Kasumi-1 (cell line): ENCODE measurements at regions not wholly inside any gene's neighbourhood (a gene's known extent, or its start where the extent isn't known, plus 50 kb on each side); places are given as distances from the start of the nearest gene placed in this dataset.

ENCODE experiments used
- DNase-seq, 2 experiments: peaks; one replicate each; lab custom pipeline; 2025; lab: John Stamatoyannopoulos, UW

DNA sequence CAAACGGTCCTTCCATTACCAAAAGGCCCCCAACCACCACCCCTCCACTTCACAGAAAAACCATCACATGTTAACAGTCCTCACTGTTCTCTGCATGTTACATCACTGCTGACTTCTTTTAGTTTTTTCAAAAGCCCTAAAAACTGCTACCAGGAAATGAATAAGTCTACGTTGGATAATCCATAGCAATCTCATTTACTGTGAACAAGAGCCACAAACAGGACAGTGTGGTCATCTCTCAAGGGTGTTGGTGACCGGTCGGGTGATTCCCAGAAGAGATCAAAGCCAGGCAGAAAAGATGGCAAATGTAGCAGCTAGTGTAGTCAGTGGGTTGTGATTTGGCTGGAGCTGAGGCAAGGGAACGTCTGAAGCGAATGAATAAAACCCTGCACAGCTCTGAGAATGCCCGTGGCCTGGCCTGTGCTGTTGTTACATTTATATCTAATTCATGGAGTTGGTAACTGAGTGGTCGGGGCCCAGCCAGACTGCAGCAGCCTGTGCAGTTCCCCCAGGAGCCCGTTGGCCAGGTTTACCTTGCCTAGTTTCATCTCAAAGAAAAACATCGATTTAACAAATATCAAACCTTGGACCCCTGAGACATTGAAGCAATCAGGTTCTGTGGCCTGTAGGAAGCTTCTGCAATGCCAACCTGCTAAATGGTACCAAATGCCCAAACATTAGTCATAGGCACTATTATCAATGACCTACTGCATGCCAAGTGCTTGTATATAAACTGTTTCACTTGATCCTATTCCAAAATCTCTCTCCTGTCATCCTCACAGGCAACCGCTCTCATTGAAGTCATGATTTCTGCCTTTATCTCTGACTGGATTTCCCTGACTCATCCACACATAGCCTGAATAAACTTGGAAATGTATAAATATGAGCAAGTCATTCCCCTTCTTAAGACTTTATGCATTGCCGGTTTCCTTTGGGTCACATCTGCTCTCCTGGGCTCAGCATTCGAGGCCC, 153.8 kb upstream of the SERP2 start:
- DNase-seq = no peak

DNA sequence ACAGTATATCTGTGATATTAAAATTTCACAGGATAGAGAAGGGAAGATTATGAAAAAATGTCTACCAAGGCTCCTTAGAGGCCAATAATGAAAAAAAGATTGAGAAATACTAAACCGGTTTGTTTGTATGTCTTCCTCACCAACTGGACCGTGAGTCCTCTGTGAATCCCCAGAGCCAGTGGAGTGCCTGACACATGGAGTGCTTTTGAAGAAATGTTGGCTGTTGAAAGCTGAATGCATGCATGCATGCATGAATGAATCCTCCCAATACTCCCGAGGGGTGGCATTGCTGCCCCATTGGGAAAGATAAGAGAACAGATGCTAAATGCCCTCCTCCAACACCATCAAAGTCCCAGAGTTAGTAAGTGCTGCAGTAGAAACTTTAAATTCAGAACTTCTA, 152.7 kb upstream of the SERP2 start:
- no peak for DNase-seq

- DNase-seq = no peak
These were observed 152.0 kb upstream of the SERP2 start for GRCh38 chr13:44221657-44222056.

- no peak for DNase-seq
These were observed 149.7 kb upstream of the SERP2 start for GRCh38 chr13:44223770-44224444.

DNA sequence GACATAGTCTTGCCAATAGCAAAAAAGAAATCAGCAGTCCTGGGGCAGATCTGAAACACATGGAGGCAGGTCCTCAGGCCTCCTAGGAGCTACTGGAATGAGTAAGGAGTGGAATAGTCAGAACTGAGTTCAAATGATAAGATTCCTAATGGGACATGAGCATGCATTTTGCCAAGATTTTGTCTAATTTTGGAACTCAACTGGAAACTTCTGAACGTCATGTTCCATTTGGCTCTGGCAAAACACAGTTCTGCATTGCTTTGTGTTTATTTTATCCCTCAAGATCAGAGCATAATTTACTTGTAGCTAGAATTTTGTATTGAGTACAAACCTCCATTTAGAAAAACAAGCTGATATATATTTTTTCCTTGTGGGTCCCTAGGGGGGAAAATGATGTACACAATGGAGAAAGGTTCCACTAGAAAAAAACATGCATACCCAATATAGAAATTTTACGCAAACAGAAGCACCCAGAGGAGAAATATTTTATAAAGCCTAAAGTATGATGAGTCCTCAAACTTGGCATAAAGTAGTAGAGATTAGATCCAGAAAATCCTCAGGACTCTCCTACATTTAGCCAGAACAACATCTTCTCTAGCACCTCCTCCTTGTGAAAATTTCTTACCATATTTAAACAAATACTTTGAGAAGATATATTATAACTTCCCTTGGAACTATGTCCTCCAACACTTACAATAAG, 149.0 kb upstream of the SERP2 start:
- no peak for DNase-seq

GRCh38 chr13:44229371-44230030, 144.1 kb upstream of the SERP2 start:
- DNase-seq = no peak

DNA sequence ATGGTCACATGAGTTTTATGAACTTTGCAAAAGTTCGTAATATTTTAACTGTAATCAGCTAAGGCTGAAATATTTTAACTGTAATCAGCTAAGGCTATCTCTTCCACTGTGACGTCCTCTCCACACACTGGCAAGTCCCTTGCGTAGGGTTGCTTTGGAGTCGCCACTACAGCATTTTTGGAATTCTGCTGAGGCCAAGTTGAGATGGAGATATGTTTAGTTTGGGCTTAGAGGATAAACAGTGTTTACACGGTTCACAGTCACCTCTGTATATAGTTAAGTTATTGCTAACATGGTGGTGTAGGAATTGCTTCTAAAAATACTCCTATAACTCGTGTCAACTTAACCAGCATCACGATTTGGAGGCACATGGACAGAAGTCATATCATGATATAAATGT, 143.6 kb upstream of the SERP2 start:
- DNase-seq = no peak

DNA sequence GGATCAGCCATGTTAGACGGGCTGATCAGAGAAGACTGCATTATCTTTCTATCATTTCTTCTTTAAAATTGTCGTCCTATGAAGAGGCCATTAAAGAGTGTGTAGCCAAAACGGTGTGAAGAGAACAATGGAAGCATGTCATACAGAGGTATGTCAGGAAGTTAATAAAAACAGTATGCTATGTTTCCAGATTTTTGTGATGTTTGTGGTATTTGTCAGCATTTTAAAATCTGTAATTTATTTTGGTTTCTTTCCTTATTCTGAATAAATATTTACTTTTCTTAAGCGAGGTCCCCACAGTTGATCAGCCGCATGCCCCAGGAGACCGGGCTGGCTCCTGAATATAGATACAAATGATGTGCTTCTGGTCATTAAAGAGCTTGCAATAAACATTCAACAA, 142.9 kb upstream of the SERP2 start:
- no peak for DNase-seq

- DNase-seq = no peak
These were observed 141.7 kb upstream of the SERP2 start for GRCh38 chr13:44231786-44232516.

- no peak for DNase-seq
These were observed 140.8 kb upstream of the SERP2 start for GRCh38 chr13:44232774-44233173.

DNA sequence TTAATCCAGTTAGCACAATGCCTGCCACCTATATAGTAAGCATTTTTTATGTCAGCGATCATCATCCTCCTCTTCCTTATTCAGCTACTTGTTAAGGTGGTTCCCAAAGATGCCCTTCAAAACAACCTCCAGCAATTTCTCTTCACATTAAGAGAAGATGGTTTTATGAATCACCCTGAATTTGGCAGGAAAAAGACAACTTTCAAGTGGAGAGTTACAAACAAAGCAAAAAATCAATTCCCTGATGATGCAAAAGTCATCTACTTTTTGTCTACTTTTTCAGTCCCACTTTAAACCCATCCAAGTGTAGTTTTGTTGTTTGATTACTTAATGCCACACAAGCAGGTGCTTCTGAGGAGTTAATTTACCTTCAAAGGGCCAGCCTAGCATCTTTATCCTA, 139.1 kb upstream of the SERP2 start:
- no peak for DNase-seq

DNA sequence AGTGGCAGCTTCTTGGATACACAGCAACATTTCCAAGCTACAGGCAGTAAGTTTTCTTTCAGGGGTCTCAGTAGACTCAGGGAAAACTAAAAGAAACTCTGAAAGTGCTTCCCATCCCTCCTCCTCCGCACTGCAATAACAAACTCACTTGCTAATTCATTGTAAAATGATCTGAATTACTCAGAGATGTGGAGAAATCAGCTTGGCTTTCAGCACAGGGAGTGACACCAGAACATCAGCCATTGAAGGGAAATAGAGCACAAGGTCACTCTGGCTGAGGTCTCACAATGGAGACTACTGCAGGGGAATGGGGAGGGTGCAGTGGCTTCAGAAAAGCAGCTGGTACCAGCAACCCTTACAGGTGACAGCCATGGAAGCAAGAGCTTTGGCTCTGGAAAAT, 137.3 kb upstream of the SERP2 start:
- no peak for DNase-seq

DNA sequence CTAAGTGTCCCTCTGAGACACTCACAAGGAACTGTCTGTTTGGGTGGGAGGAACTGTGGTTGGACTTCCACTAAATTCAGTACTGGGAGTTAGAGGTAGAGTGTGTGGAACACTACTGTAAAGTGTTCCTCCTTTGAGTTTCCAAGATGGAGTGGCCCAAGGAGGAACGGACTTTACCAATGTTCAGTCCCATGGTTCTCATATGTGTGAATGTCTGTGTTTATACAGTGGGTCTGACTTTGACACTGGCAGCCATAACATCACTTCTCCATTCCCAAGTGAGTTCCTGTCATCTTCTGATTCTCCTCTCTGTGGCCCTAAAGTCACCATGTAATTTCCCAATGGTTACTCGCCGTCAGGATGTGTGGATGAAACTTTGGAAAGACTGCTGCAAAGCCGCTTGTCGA, 136.8 kb upstream of the SERP2 start:
- no peak for DNase-seq

- DNase-seq = peak; percentile 73 to 90
These were observed 136.3 kb upstream of the SERP2 start for GRCh38 chr13:44237276-44237767.

DNA sequence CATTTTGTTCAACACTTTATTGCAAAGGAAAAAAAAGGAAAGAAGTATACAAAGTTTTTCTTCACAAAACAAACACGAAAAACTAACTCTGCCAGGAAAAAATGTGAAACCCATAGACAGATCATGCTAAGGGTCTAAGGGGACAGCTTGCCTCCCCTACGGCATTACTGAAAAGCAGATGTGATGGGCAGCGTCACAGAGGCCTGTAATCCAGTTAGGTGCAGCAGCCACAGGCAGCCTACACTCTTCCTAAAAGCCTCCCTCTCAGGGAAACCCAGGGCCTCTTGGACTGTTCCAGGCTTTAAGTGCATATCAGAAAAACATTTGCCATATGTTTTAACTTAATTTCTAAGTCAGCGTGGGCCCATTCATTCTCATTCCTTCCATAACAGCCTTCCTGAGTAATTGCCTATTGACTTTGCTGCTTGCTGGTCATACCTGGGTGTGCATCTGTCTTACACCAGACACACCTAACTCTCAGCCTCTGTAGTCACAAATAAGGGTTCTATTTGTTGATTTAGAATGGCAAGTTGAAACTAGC, 135.7 kb upstream of the SERP2 start:
- no peak for DNase-seq

GRCh38 chr13:44240611-44241145, 132.9 kb upstream of the SERP2 start:
- no peak for DNase-seq

GRCh38 chr13:44241638-44242037, 132.0 kb upstream of the SERP2 start:
- no peak for DNase-seq

DNA sequence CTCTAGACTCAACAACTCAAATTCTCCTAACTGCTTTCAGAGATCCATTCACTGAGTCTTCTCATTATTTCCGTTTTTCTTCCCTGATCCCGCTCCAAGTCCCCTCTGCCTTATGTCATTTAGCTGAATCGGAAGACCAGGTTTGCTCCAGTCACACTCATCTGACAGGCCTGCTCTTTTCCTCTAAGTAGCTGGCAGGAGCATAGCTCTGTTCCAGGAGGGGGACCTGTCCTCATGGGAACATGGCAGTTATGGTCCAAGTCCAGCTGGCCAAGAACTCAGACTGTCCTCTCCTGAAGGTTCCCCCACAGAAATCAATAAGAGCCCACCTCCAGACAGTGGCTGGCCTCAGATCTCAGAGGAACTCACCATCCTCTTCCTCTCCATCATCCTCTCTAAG, 130.9 kb upstream of the SERP2 start:
- DNase-seq = no peak

DNA sequence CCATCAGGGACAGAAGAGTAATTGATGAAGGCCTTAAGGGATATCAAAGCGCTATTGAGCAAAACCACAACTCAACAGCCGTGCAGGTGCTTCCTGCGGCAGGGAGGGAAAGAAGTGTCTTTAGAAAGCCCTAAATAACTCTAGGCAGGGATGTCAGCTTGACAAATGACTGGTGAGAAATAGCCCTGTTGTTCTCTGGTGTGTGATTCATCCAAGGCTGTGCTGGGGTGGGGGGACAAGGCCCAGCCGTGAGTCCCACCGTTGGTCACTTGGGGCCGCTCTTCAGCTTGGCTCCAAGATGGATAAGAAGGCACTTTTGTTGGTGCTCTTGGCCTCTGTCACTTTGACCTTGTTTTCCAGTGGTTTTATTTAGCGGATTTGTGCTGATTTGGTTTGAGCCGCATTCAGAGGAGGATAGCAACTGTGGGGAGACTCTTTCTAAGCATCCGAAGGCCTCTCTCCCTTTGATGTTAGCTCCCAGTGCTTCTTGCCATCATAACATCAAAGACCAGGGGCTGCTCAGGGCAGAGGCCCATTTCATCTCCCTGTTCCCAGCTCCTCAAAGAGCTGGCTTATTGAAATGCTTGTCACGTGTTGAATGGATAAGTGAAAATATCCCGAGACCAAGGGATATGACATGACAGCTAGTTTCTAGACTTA, 130.3 kb upstream of the SERP2 start:
- DNase-seq = peak; percentile 59 to 67

- DNase-seq = no peak
These were observed 129.3 kb upstream of the SERP2 start for GRCh38 chr13:44244288-44244687.
